ENCODE measurements at regions not wholly inside any gene's neighbourhood (a gene's known extent, or its start where the extent isn't known, plus 50 kb on each side); places are given as distances from the start of the nearest gene placed in this dataset.
"Not testable (repeated sequence)": the region's sequence is repeated elsewhere in the genome, so short reads cannot be mapped to it uniquely, and the experiment has no call there.

- DNase-seq (ENCODE audit: low spot score): no peak
Observed at GRCh38 chr18:41134426-41134825, 820.6 kb upstream of the PIK3C3 start.

DNA sequence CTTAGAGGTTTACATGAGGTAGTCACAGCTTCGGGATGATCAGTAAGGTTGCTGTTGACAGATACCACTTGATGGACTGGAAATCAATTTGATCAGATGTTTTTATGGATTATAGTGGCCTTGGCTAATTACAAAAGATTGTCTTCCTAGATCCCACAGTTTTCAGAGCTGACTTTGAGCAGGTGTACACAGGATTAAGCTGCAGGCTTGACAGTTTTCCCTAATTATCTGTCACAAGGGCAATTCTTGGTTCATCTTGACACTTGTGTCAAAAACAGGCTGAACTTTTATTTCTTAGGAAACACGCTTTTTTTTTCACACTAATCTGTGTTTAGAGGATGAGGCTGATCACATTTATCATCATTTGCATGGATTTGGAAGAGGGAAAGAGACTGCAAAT, 824.0 kb upstream of the PIK3C3 start:
- no peak for DNase-seq (ENCODE audit: low spot score)

DNA sequence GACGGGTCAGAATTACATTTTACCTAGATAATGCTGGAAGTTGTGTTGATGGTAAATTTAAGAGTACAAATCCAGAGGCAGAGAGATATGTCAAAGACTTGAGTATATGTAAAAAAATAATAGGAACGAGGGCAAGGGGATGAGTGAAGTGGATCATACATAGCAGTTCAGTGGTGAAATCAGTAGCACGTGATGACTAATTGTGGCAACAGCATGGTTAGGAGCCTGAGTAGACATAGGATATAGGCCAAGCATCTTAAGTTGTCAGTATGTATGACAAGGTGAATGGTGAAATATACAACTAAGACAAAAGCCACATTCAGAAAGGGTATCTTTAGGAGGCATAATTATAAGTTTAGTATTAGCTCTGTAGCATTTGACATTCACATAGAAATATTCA, 826.5 kb upstream of the PIK3C3 start:
- DNase-seq (ENCODE audit: low spot score): no peak

GRCh38 chr18:41128126-41128525, 826.9 kb upstream of the PIK3C3 start:
- no peak for DNase-seq (ENCODE audit: low spot score)

GRCh38 chr18:41126541-41127235, 828.3 kb upstream of the PIK3C3 start:
- no peak for DNase-seq (ENCODE audit: low spot score)

DNA sequence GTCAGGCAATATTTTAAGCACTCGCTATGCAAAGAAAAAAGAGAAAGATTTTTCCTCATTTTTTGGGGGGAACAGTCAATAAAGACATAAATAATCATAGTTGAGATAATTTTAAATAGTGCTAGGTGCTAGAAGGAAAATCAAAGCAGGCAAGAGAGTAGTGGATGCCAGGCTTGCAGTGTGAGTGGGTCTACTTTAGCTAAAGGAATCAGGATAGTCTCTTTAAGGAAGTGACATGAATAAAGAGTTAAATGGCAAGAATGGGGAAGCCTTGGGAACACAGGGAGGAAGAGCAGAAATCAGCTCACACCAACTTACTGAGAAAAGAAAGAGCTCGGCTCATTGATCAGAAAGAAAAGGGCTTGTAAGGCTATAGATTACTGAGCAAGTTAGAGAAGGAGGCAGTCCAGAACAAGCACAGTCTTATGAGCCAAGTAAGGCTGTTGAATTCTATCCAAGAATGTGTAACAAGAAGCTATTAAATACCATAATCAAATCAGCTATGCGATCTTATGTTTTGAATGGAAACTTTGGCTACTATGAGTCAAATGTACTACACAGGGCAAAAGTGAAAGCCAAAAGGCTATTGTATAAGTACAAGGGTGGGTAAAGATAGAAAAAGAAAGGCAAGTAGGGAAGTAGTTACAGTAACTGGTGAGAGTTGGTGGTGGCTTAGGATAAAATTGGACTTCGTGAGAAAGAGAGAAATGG, 833.8 kb upstream of the PIK3C3 start:
- DNase-seq (ENCODE audit: low spot score): no peak

DNA sequence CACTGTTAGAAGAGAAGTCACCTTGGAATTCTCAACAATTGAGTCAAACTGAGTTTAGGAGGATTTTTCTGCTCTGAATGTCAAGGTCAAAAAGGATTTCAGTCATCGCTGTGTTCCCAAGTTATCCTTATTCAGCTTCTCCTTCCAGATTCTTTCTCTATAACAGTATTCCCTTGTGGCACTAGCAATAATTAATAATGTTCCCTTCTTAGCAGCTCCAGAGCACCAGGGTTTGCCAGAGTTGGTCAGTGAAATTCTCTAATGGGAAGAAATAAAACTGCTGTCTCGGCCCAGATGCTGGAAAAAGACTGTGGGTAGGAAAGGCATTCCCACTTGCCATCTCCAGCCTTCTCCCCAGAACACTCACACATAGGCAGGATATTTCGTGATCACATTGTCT, 836.0 kb upstream of the PIK3C3 start:
- no peak for DNase-seq (ENCODE audit: low spot score)

DNA sequence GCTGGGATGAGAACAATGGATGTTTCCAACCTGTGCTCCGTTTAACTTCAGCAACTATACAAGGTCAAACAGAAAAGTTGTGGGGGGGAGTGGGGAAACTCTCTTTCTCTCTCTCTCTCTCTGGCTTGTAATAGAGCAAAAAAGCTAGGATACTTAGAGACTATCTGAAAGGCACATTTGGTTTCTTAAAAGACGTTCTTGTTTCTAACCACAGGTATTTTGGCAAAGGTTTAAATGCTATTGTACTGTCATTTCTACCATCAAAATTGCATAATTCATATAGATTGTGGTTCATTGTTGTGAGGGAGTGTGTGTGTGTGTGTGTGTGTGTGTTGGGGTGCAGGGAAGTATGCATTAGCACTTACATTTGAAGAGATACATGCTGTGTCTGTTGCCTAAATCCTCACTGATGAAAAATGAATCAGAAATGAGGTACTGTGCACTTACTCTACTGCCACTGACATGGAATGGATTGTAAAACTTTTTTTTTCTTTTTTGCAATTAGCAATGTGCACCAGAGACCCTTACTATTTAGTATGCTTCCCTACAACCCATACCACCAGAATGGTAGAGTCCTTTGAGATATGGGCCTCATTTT, 841.0 kb upstream of the PIK3C3 start:
- DNase-seq (ENCODE audit: low spot score): no peak

DNA sequence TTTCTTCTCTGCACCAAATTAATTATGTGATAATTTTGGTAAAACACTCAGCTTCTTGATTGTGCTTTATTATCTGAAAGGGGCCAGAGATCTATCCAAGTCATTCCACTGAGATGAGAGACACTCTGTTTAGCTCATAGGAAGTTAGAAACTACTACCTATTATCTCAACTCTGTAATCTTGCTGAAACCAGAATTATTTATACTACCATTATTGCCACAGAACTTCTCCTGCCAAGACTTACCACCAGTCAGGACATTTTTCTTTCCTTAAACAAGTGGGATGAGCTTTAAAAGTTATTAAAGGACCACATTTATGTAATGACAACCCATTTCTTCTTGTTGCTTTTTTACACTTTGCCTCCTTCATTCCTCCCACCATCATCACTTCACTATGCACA, 855.6 kb upstream of the PIK3C3 start:
- no peak for DNase-seq (ENCODE audit: low spot score)

DNA sequence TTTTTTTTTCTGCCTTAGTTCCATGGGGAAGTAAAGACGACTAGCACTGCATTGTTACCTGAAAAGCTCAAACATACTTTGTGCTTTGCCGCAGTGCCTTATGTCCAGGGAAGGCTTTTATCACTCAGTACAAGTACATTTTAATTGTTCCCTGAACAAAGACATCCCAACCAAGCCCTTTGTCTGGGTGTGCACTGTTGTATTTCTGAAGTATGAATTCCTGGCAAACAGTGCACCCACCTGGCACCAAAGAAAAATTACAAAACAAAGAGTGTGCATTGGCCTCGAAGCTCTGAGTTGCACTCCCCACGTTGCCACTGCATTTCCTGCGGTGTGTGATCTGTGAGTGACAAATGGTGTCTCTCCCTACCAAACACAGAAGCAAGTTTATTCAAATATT, 858.5 kb upstream of the PIK3C3 start:
- DNase-seq (ENCODE audit: low spot score): no peak

DNA sequence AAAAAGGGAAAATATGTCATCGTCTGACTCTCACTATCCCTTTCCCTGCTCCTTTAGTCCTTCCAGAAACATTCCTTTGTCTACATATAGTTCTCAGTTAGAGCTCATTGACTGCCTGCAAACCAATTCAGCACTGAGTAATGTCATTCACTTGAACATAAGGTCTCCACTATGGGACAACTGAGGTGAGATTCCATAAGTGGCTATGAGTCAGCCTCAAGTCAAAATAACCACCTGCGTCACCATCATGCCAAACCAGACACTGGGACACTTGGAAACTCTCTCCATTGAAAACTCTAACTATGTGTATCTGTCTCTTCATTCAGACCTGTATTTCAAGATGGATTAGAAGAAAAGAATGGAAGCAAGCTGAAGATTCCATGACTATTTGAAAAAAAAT, 878.0 kb upstream of the PIK3C3 start:
- no peak for DNase-seq (ENCODE audit: low spot score)

GRCh38 chr18:41075212-41075611, 879.8 kb upstream of the PIK3C3 start:
- DNase-seq (ENCODE audit: low spot score): no peak

- no peak for DNase-seq (ENCODE audit: low spot score)
Observed at GRCh38 chr18:41073372-41073954, 881.6 kb upstream of the PIK3C3 start.

DNA sequence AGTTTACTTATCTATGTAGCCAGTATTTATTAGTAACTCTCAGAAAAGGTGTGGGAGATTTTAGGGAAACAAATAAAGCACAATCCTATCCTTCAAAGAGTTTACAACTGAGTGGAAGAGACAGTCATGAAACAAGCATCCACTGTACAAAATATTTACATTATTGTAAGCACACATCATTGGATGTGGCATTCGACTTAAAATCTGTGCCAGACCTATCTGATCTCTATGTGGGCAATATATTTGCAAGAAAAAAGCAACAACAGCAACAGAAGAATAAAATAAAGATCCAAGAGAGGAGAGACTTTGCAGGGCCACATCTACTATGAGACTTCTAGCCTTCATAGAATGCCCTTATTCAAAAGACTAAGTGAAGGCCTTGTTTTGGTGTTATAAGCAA, 882.1 kb upstream of the PIK3C3 start:
- DNase-seq (ENCODE audit: low spot score): no peak

DNA sequence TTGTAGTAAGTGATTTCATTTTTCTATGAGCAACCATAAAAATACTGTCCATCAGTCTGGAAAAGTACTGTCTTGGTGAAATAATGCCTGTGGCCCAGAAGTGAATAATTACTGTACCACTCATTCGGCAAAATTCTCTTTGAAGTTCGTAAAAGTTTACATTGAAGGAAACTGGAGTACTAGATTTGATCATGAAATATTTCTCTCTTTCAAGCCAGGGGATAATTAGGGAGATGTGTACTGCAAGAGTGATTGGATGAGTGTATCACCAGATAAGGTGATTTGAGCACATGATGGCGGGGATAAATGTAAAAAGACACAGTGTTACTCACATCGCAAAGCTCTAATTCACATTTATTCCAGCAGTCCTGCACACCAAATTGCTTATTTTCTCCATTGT, 883.2 kb upstream of the PIK3C3 start:
- DNase-seq (ENCODE audit: low spot score): no peak

- no peak for DNase-seq (ENCODE audit: low spot score)
Observed at GRCh38 chr18:41069167-41069566, 885.9 kb upstream of the PIK3C3 start.

DNA sequence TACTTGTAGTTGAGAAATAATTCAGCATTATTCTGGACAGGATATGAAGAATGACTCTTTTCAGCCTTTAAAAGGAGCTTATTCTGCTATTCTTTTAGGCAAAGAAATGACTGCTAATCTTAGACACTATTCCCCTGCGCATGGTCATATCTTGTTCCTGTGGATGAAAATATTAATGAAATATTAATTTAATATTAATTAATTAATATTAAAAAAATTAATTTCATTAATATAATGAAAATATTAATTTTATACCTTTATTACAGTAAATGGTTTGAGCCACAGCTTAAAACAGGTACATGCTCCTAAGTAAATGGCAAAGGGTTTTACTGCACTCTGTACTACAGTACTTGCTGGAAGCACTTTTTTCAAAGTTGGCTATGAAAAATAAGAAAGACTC, 890.1 kb upstream of the PIK3C3 start:
- DNase-seq (ENCODE audit: low spot score): no peak

DNA sequence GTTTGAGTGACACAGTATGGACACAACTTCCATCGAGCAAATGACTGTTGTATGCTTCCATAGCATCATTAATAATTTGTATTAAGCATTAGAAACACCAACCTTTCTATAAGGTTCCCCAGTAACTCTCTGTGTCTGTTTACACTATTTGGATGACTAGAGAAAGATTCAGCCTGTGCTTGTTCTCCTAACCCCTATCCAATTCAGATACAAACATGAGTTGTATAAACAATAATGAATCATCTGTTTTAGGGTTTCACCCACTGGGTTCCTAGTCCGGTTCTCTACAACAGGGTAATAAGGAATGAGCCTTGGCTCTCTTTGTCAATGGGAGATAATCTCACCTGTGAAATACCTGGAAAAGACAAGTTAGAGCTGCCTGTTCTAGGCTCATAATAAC, 894.1 kb upstream of the PIK3C3 start:
- DNase-seq (ENCODE audit: low spot score): no peak

DNA sequence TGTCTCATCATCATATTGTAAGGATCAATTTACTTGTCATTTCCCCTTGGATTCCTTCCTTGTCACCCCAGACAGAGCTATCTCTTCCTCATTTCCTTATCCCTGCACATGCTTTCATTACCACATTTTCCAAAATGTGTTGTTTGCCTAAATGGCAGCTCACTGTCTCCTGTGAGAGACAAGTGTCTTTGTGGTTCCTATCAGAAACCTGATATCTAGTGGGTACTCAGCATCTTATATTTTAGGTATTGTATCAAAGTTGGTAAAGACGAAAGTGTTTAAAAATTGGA, 896.0 kb upstream of the PIK3C3 start:
- no peak for DNase-seq (ENCODE audit: low spot score)

DNA sequence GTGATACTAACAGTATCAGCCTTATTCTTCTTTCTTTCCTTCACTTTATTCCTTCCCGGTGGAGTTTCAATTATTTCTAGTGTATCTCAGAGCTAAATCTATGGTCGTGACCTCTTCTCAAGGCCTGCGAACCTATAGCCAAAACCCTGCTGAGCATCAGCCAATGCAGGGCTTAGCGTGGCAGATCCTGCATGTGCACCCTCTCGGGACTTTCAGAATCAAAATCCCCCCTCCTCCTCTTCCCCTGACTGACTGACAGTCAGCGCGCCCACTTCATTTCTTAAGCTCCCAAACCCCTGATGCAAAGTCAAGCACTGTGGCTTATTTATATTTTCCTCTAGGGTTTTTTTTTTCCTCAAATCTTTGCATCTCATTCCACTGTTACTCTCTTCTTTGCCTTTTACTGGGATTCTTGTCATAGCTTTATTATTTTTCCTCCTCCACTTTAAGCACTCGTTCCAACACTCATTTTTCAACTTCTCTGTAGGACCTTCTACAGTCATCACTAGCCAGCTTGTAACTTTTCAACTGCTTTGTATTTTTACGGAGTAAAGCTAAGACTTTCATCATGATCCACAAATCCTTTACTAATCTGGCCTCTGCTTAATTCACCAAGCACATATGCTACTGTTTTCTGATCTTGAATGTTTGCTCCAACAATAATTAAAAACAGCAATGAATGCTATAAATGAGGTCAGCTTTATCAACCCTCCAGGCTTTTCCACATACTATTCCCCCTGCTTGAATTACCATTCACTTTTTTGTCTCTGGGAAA, 896.5 kb upstream of the PIK3C3 start:
- no peak for DNase-seq (ENCODE audit: low spot score)

DNA sequence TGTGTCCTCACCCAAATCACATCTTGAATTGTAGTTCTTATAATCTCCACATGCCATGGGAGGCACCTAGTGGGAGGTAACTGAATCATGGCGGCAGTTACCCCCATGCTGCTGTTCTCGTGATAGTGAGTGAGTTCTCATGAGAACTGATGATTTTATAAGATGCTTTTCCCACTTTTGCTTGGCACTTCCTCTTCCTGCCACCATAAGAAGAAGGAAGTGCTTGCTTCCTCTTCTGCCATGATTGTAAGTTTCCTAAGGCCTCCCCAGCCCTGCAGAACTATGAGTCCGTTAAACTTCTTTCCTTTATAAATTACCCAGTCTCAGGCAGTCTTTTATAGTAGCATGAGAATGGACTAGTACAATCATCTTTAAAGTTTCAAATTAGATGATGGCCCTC, 902.4 kb upstream of the PIK3C3 start:
- no peak for DNase-seq (ENCODE audit: low spot score)

- DNase-seq (ENCODE audit: low spot score): not testable (repeated sequence)
Observed at GRCh38 chr18:41046250-41046649, 908.8 kb upstream of the PIK3C3 start.

DNA sequence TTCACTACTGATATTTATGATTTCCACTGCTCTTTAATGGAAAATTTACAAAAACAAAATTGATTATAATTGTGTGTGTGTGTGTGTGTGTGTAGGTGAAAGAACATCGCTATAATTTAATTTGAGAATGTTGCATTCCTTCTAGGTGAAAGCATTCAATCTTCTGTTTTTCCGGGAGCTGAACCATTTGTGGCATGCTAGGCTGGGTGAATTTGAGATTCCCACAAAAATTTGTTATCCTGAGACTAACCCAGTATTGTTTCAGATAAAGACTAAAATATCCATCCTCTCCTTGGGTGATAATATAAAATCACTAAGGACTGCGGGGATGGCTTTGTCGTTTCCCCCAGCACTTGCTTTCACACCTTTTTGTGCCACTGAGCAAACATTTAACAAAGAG, 911.2 kb upstream of the PIK3C3 start:
- no peak for DNase-seq (ENCODE audit: low spot score)

All from CD4-positive, alpha-beta T cell treated with Interleukin-6 at 100 ng/mL for 8 hours (primary cell).